ENCODE measurements at regions not wholly inside any gene's neighbourhood (a gene's known extent, or its start where the extent isn't known, plus 50 kb on each side); places are given as distances from the start of the nearest gene placed in this dataset.

- TF ChIP-seq, protein P1, sequence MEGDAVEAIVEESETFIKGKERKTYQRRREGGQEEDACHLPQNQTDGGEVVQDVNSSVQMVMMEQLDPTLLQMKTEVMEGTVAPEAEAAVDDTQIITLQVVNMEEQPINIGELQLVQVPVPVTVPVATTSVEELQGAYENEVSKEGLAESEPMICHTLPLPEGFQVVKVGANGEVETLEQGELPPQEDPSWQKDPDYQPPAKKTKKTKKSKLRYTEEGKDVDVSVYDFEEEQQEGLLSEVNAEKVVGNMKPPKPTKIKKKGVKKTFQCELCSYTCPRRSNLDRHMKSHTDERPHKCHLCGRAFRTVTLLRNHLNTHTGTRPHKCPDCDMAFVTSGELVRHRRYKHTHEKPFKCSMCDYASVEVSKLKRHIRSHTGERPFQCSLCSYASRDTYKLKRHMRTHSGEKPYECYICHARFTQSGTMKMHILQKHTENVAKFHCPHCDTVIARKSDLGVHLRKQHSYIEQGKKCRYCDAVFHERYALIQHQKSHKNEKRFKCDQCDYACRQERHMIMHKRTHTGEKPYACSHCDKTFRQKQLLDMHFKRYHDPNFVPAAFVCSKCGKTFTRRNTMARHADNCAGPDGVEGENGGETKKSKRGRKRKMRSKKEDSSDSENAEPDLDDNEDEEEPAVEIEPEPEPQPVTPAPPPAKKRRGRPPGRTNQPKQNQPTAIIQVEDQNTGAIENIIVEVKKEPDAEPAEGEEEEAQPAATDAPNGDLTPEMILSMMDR (IDR thresholded peaks at IDR 0.05), result no peak
- TF ChIP-seq POLR2A (IDR thresholded peaks at IDR 0.05), result no peak
These were observed 52.4 kb upstream of the IGFBP7 start for GRCh38 chr4:57162499-57163019.
